ENCODE measurements at regions not wholly inside any gene's neighbourhood (a gene's known extent, or its start where the extent isn't known, plus 50 kb on each side); places are given as distances from the start of the nearest gene placed in this dataset.

DNA sequence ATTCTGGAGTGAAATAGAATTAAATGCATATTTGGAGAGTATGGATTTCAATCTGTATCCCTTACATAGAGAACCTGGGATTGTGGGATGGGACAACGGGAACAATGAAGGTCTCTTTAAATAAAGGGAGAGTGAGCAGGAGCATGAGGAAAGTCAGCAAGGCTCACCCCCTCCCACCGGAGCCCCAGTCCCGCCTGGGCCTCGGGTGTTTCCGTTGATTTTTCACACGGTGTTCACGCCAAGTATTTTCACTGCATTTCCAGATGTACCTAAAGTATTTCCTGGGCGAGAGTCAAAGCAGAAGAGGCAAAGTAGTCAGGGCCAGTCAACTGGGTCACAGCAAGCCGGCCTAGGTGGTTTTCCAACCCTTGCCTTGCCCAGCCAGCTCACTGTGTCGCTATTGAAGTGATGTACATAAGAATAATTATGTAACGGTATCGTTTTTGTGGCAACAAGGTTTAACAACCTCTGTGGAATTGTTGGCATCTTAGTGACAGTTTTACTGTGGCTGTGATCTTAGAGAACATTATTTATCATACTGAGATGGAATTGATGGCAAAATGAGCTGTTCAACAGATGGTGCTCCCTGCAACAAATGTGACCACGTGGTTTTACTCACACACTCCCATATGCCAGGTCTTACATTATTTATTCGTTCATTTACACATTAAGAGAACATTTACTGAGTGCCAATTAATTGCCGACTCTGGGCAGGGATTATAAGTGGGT, 177.3 kb downstream of the ADAMTS15 start:
- Histone ChIP-seq H3K27ac (no peak overlapping the region), H3K4me1 (no peaks in the 10 kb centered on the region), H3K36me3 (ENCODE audit: low read depth, missing control alignments) (no peaks in the 10 kb centered on the region), H3K9me3 (no peaks in the 10 kb centered on the region), H3K4me3 (no peak overlapping the region), H3K27me3 (no peaks in the 10 kb centered on the region)
- intact Hi-C loops (cut with DNase I; ENCODE audit: low total_unique reads), result no loop called here
- TF ChIP-seq, protein P1, sequence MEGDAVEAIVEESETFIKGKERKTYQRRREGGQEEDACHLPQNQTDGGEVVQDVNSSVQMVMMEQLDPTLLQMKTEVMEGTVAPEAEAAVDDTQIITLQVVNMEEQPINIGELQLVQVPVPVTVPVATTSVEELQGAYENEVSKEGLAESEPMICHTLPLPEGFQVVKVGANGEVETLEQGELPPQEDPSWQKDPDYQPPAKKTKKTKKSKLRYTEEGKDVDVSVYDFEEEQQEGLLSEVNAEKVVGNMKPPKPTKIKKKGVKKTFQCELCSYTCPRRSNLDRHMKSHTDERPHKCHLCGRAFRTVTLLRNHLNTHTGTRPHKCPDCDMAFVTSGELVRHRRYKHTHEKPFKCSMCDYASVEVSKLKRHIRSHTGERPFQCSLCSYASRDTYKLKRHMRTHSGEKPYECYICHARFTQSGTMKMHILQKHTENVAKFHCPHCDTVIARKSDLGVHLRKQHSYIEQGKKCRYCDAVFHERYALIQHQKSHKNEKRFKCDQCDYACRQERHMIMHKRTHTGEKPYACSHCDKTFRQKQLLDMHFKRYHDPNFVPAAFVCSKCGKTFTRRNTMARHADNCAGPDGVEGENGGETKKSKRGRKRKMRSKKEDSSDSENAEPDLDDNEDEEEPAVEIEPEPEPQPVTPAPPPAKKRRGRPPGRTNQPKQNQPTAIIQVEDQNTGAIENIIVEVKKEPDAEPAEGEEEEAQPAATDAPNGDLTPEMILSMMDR (IDR thresholded peaks at IDR 0.05), result no peak
- no peak for TF ChIP-seq POLR2A (IDR thresholded peaks at IDR 0.05)
- WGBS, 2 donors, result 58 to 66% methylated on average over 15 of the region's 15 CpGs
- no peak for DNase-seq

DNA sequence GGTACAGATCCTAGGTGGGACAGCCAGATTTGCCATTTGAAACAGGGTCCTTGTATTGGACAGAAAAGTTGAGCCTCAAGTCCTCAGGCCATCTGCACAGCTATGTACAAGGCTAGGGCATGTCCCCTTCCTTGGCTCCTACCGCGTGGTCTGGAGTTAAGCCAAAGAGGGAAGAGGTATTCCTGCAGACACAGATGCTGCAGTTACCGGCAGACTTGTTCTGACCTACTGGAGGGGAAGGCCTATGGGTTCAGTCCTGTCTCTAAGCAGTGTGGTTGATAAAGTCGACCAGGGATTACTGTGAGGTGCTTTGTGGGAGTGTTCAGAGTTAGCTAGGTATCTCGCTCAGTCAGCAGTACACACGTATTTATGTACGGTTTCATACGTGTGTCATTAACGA, 180.6 kb downstream of the ADAMTS15 start:
- Histone ChIP-seq H3K4me1 (no peaks in the 10 kb centered on the region), H3K27me3 (no peaks in the 10 kb centered on the region), H3K9me3 (no peaks in the 10 kb centered on the region), H3K27ac (no peak overlapping the region), H3K36me3 (ENCODE audit: low read depth, missing control alignments) (no peaks in the 10 kb centered on the region), H3K4me3 (no peak overlapping the region)
- TF ChIP-seq, protein P1 (IDR thresholded peaks at IDR 0.05), result no peak
- no peak for TF ChIP-seq POLR2A (IDR thresholded peaks at IDR 0.05)
- 59 to 67% methylated on average over 9 of the region's 9 CpGs for WGBS, 2 donors
- intact Hi-C loops (cut with DNase I; ENCODE audit: low total_unique reads), result no loop called here
- DNase-seq, result no peak

DNA sequence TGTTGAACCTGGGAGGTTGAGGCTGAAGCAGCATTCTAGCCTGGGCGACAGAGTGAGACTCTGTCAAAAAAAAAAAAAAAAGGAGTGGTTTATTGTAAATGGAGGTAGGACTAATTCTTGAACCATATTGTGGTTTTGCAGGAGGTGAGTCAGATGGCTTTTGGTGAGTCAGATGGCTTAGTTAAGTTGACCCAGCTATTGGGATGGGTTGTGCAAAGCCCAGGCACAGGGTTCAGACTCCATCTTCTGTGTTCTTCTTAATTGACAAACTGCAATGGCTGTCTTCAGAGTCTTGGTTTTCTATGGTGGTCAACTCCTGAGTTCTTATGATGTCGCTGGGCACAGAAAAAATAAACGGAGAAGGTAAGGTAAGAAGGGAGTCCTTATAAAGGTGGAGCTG, 182.7 kb downstream of the ADAMTS15 start:
- Histone ChIP-seq H3K27me3 (no peaks in the 10 kb centered on the region), H3K27ac (no peak overlapping the region), H3K9me3 (no peaks in the 10 kb centered on the region), H3K4me1 (peaks cover 8% of the 10 kb centered on the region), H3K36me3 (ENCODE audit: low read depth, missing control alignments) (no peaks in the 10 kb centered on the region), H3K4me3 (no peak overlapping the region)
- 97% methylated on average over 3 of the region's 3 CpGs for WGBS, 2 donors
- no peak for DNase-seq
- TF ChIP-seq, protein P1 (IDR thresholded peaks at IDR 0.05), result no peak
- no peak for TF ChIP-seq POLR2A (IDR thresholded peaks at IDR 0.05)
- intact Hi-C loops (cut with DNase I; ENCODE audit: low total_unique reads), result no loop called here

DNA sequence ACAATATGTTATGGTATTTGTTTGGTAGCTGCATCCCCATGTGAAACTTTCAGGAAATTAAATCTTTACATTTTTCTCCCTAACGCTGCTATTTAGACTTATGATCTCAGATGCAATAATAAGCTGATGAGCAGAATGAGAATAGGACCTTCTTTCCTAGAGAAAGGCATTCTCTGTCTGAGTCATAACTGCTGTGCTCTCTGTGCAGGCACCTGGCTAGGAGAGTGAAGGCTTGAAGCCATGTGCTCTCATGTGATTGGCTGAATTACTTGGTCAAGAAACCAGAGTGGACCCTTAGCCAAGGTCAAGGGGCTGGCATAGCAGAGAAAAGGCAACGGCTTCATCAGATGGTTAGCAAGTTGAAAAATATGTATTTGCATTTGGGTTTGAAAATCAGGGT, 185.0 kb downstream of the ADAMTS15 start:
- TF ChIP-seq, protein P1 (IDR thresholded peaks at IDR 0.05), result no peak
- no peak for TF ChIP-seq POLR2A (IDR thresholded peaks at IDR 0.05)
- no peak overlapping the region for H3K27ac ChIP-seq
- peaks cover 14% of the 10 kb centered on the region for H3K4me1 ChIP-seq
- WGBS, 2 donors, result 56 to 60% methylated on average over 2 of the region's 2 CpGs
- no peaks in the 10 kb centered on the region for H3K27me3 ChIP-seq
- intact Hi-C loops (cut with DNase I; ENCODE audit: low total_unique reads), result no loop called here
- H3K36me3 ChIP-seq (ENCODE audit: low read depth, missing control alignments), result no peaks in the 10 kb centered on the region
- H3K4me3 ChIP-seq, result no peak overlapping the region
- DNase-seq, result no peak
- no peaks in the 10 kb centered on the region for H3K9me3 ChIP-seq

DNA sequence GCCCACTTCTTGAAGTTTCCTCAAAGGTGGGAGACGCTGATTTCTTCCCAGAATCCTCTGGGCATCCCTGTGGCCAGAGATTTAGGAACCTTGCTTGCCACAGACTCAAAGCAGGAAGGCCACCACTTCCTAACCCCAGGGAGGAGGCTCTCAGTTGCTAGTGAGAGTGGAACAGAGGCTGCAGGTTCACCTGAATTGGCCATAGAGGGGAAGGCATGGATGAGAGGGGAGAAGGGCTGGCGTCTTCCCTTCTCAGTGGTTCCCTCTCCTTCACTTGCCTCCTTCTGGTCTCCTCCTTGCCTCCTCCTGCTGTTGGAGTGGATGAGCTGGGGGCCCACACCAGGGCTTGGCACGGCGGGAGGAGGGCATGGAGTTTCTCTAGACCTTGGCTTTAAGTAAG, 185.7 kb downstream of the ADAMTS15 start:
- Histone ChIP-seq H3K4me1 (peaks cover 20% of the 10 kb centered on the region), H3K9me3 (no peaks in the 10 kb centered on the region), H3K36me3 (ENCODE audit: low read depth, missing control alignments) (no peaks in the 10 kb centered on the region), H3K27me3 (no peaks in the 10 kb centered on the region), H3K27ac (no peak overlapping the region), H3K4me3 (no peak overlapping the region)
- WGBS, 2 donors, result 95 to 96% methylated on average over 4 of the region's 4 CpGs
- DNase-seq, result no peak
- no peak for TF ChIP-seq POLR2A (IDR thresholded peaks at IDR 0.05)
- TF ChIP-seq, protein P1 (IDR thresholded peaks at IDR 0.05), result no peak
- intact Hi-C loops (cut with DNase I; ENCODE audit: low total_unique reads), result no loop called here
